KG1 (cell line): ENCODE measurements at regions not wholly inside any gene's neighbourhood (a gene's known extent, or its start where the extent isn't known, plus 50 kb on each side); places are given as distances from the start of the nearest gene placed in this dataset.

ENCODE experiments used
- DNase-seq: peaks from one replicate; lab custom pipeline; 2025; lab: John Stamatoyannopoulos, UW

DNA sequence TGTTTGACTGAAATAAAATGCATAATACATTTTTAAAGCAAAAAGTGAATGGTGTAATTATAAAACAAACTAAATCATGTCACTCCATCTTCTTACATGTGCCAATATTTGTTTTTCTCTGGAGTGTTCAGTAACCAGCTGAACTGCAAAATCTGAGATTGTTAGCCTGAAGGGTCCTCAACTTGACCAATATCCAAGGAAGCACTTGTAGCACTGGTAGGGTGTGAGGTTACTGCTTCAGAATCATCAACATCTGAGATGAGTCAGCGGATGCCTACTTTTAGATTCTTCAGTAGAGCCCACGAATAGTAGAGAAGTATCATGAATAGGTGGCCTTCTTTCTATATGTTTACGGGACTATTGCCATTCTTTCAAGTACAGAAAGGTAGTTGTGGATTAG is 226.7 kb downstream of the TLE4 start:
- DNase-seq, result no peak

- DNase-seq, result no peak
Measured at GRCh38 chr9:79796411-79796810, 224.6 kb downstream of the TLE4 start.

DNA sequence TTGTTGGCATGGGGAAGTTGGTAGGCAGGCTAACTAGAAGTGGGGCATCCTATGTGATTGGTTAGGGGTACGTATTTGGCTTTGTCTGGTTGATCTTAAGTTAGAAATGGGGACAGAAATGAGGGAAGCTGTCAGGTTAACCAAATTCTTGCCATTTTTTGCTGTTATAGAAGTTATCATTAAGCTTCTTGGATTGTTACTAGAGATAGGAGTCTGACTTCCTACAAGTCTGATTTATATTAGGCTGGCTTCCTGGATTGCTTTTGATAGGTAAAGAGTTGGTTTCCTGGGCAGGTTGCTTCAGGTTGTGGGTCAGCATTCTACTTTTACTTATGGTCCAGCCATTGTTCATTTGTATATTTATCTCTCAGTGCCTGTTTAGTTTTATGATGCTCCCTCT is 216.9 kb downstream of the TLE4 start:
- DNase-seq, result no peak

DNA sequence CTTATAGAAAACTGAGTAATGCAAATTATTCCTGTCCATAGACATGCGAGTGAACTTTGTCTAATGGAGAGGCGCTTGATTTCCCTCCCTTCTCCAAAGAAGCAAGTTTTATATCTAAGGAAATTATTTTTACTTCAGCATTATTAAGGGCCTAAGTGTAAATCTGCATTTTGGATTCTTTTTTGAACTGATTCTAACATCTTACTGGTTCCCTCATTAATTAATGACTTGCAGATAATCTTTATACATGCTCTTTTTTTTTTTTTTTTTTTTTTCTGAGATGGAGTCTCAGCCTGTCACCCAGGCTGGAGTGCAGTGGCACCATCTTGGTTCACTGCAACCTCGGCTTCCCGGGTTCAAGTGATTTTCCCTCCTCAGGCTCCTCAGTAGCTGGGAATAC is 209.5 kb downstream of the TLE4 start:
- DNase-seq, result no peak

GRCh38 chr9:79780559-79780958 is 208.8 kb downstream of the TLE4 start:
- no peak for DNase-seq

DNA sequence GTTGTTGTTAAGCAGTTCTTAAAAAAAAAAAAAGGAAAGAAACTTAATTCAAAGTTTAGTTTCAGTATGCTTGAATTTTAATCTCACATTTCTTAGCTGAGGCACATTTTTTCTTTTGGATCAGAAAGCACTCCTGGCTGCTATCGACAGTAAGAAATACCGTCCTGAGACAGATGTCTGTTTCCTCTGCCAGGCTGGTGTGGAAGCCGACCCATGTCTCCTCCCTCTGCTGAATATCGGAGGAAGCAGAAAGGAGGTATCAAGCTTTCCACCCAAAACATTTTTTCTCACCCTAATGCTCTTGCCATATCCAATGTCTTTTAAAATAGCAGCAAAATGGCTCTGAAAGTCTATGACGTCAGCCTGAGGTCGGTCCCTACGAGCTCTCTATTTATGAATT is 208.1 kb downstream of the TLE4 start:
- DNase-seq, result no peak

- DNase-seq, result no peak
Measured at GRCh38 chr9:79778581-79778980, 206.8 kb downstream of the TLE4 start.

GRCh38 chr9:79776581-79776980 is 204.8 kb downstream of the TLE4 start:
- no peak for DNase-seq
